K562 (cell line): ENCODE measurements at regions not wholly inside any gene's neighbourhood (a gene's known extent, or its start where the extent isn't known, plus 50 kb on each side); places are given as distances from the start of the nearest gene placed in this dataset.

ENCODE experiments used
- MIER1 ChIP-seq: fragments of 450-650 bp; IDR thresholded peaks from 2 replicates; pipeline ENCODE4 v1.6.1; 2016; ENCODE audit warnings: antibody characterized with exemption, mild to moderate bottlenecking, low read depth
- ZNF324 ChIP-seq: fragments of 250-450 bp; sonication (Bioruptor Pico); IDR thresholded peaks from 2 replicates; pipeline ENCODE4 v1.4.0; 2020; ENCODE audit warnings: mild to moderate bottlenecking
- TF ChIP-seq, protein P1 (sequence below): sonication (generic); formaldehyde crosslinking; IDR thresholded peaks from 2 replicates; pipeline ENCODE4 v1.9.0; 2022; ENCODE audit warnings: mild to moderate bottlenecking, missing genetic modification reagents

DNA sequence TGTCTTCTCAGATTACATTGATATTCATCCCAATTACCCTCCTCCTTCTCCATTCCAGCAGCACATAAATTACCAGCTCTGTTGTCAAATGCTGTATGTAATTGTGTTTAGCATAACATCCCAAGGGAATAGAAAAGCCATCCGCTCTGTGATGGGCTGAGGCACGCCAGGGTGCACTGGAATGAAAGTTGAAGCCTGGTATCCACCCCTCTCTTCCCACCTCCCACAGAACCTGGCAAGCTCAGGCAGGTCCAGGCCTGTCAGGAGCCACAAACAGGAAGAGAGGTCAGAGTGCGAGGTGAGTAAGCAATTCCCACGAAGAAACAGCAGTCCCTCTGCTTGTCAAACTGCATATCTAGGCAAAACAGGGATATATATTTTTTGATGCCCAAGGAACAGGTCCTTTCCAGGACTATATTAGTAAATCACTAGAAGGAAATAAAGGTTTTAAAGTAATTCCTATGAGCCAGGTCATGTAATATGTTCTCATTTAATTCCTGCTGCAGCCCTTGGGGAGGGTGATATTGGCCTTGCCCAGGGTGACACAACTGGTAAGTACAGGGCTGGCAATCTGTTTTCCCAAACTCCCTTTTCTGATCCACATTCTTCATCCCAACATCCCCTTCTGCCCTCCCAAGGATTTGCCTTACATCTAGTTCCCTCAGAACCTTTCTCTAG, 155.6 kb upstream of the GHITM start:
- no peak for TF ChIP-seq ZNF324
- TF ChIP-seq MIER1 = no peak
- TF ChIP-seq, protein P1, sequence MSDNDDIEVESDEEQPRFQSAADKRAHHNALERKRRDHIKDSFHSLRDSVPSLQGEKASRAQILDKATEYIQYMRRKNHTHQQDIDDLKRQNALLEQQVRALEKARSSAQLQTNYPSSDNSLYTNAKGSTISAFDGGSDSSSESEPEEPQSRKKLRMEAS (CRISPR knock-in tag) = no peak
